ENCODE measurements at regions not wholly inside any gene's neighbourhood (a gene's known extent, or its start where the extent isn't known, plus 50 kb on each side); places are given as distances from the start of the nearest gene placed in this dataset.
"Not testable (repeated sequence)": the region's sequence is repeated elsewhere in the genome, so short reads cannot be mapped to it uniquely, and the experiment has no call there.

GRCh38 chr3:145024700-145025099 is 1053.1 kb downstream of the DIPK2A start:
- ATAC-seq, result no peak
- Histone ChIP-seq H3K4me1 (no peaks in the 10 kb centered on the region), H3K27ac (no peak overlapping the region), H3K9me3 (no peaks in the 10 kb centered on the region), H3K36me3 (ENCODE audit: insufficient read depth in 1 of 2, low read depth in 1 of 2) (no peaks in the 10 kb centered on the region), H3K4me3 (no peak overlapping the region), H3K27me3 (ENCODE audit: insufficient read depth in 3 of 3, low read length in 2 of 3) (no peaks in the 10 kb centered on the region)
- intact Hi-C loops (cut with DNase I), result no loop called here
- 78 to 81% (median 80%) methylated on average over 1 of the region's 1 CpG for WGBS, 3 donors
- DNase-seq, result no peak
- no peak for TF ChIP-seq CTCF (IDR thresholded peaks at IDR 0.05)

- H3K27ac ChIP-seq; ATAC-seq; H3K36me3 ChIP-seq (ENCODE audit: insufficient read depth in 1 of 2, low read depth in 1 of 2); H3K9me3 ChIP-seq; H3K27me3 ChIP-seq (ENCODE audit: insufficient read depth in 3 of 3, low read length in 2 of 3); H3K4me3 ChIP-seq; H3K4me1 ChIP-seq; intact Hi-C loops (cut with DNase I); DNase-seq: not testable (repeated sequence)
- WGBS, 3 donors, result 52 to 58% (median 56%) methylated on average over 3 of the region's 3 CpGs
Measured at GRCh38 chr3:145027186-145027585, 1055.6 kb downstream of the DIPK2A start.

- DNase-seq (no peak), ATAC-seq (no peak)
- Histone ChIP-seq H3K27me3 (ENCODE audit: insufficient read depth in 3 of 3, low read length in 2 of 3) (no peaks in the 10 kb centered on the region), H3K36me3 (ENCODE audit: insufficient read depth in 1 of 2, low read depth in 1 of 2) (no peaks in the 10 kb centered on the region), H3K4me1 (no peaks in the 10 kb centered on the region), H3K9me3 (no peaks in the 10 kb centered on the region), H3K4me3 (no peak overlapping the region), H3K27ac (no peak overlapping the region)
- intact Hi-C loops (cut with DNase I), result no loop called here
- TF ChIP-seq CTCF (IDR thresholded peaks at IDR 0.05), result no peak
- 56 to 64% (median 60%) methylated on average over 1 of the region's 1 CpG for WGBS, 3 donors
Measured at GRCh38 chr3:145032791-145033190, 1061.2 kb downstream of the DIPK2A start.

GRCh38 chr3:145035682-145036081 is 1064.1 kb downstream of the DIPK2A start:
- H3K36me3 ChIP-seq (ENCODE audit: insufficient read depth in 1 of 2, low read depth in 1 of 2), result no peaks in the 10 kb centered on the region
- intact Hi-C loops (cut with DNase I), result no loop called here
- no peak for TF ChIP-seq CTCF (IDR thresholded peaks at IDR 0.05)
- DNase-seq (no peak), ATAC-seq (no peak)
- H3K27me3 ChIP-seq (ENCODE audit: insufficient read depth in 3 of 3, low read length in 2 of 3), result no peaks in the 10 kb centered on the region
- H3K4me1 ChIP-seq, result no peaks in the 10 kb centered on the region
- H3K9me3 ChIP-seq, result no peaks in the 10 kb centered on the region
- WGBS, 3 donors, result 88 to 93% (median 90%) methylated on average over 1 of the region's 1 CpG
- no peak overlapping the region for H3K4me3 ChIP-seq
- no peak overlapping the region for H3K27ac ChIP-seq

- H3K27me3 ChIP-seq (ENCODE audit: insufficient read depth in 3 of 3, low read length in 2 of 3); H3K27ac ChIP-seq; DNase-seq; ATAC-seq; H3K36me3 ChIP-seq (ENCODE audit: insufficient read depth in 1 of 2, low read depth in 1 of 2); H3K9me3 ChIP-seq; H3K4me3 ChIP-seq; intact Hi-C loops (cut with DNase I); H3K4me1 ChIP-seq: not testable (repeated sequence)
- 85 to 97% (median 90%) methylated on average over 2 of the region's 2 CpGs for WGBS, 3 donors
Measured at GRCh38 chr3:145054055-145054454, 1082.4 kb downstream of the DIPK2A start.

- no peak for TF ChIP-seq CTCF (IDR thresholded peaks at IDR 0.05)
- Histone ChIP-seq H3K27me3 (ENCODE audit: insufficient read depth in 3 of 3, low read length in 2 of 3) (no peaks in the 10 kb centered on the region), H3K4me3 (no peak overlapping the region), H3K4me1 (no peaks in the 10 kb centered on the region), H3K9me3 (no peaks in the 10 kb centered on the region), H3K36me3 (ENCODE audit: insufficient read depth in 1 of 2, low read depth in 1 of 2) (no peaks in the 10 kb centered on the region), H3K27ac (no peak overlapping the region)
- 59 to 77% (median 67%) methylated on average over 1 of the region's 1 CpG for WGBS, 3 donors
- DNase-seq (no peak), ATAC-seq (no peak)
- intact Hi-C loops (cut with DNase I), result no loop called here
Measured at GRCh38 chr3:145055375-145056076, 1083.9 kb downstream of the DIPK2A start.
